22Rv1 (cell line): ENCODE measurements at regions not wholly inside any gene's neighbourhood (a gene's known extent, or its start where the extent isn't known, plus 50 kb on each side); places are given as distances from the start of the nearest gene placed in this dataset.

Experiments used
- CTCF ChIP-seq: fragments of 450-650 bp; IDR thresholded peaks from 2 replicates; pipeline ENCODE4 v1.5.1; 2017; ENCODE audit warnings: mild to moderate bottlenecking
- ZFX ChIP-seq: fragments of 450-650 bp; IDR thresholded peaks from 2 replicates; pipeline ENCODE4 v1.6.1; 2017; ENCODE audit warnings: antibody characterized with exemption, borderline replicate concordance

- TF ChIP-seq CTCF (no peak), ZFX (no peak)
Measured at GRCh38 chr4:189547559-189547958, 393.1 kb upstream of the FRG1 start.
